Chondrocyte (in vitro differentiated cells): ENCODE measurements at regions not wholly inside any gene's neighbourhood (a gene's known extent, or its start where the extent isn't known, plus 50 kb on each side); places are given as distances from the start of the nearest gene placed in this dataset.

Experiments
- DNase-seq: peaks from one replicate; pipeline ENCODE4 v3.0.0; 2021; ENCODE audit warnings: mixed read lengths, low spot score
- H3K27ac Mint-ChIP-seq: one replicate; pipeline ENCODE4 v1.8.0; 2021; ENCODE audit warnings: mild to moderate bottlenecking, moderate library complexity, mixed read lengths; ENCODE audit not compliant: unreplicated experiment
- H3K27me3 Mint-ChIP-seq: 2 replicates; pipeline ENCODE4 v1.8.0; 2021; ENCODE audit warnings: low read depth, mixed read lengths
- H3K36me3 Mint-ChIP-seq: 2 replicates; pipeline ENCODE4 v1.8.0; 2021; ENCODE audit warnings: low read depth, mixed read lengths
- H3K4me1 Mint-ChIP-seq: 2 replicates; pipeline ENCODE4 v1.8.0; 2021; ENCODE audit warnings: low read depth, mild to moderate bottlenecking, mixed read lengths
- H3K4me3 Mint-ChIP-seq: one replicate; pipeline ENCODE4 v1.8.0; 2021; ENCODE audit warnings: mild to moderate bottlenecking, moderate library complexity, mixed read lengths; ENCODE audit not compliant: unreplicated experiment
- H3K9me3 Mint-ChIP-seq: 2 replicates; pipeline ENCODE4 v1.8.0; 2021; ENCODE audit warnings: low read depth, mixed read lengths
- TF ChIP-seq, protein P1 (sequence below): fragments of 200-600 bp; sonication (generic); IDR thresholded peaks from 2 replicates; pipeline ENCODE4 v1.5.0; 2021; ENCODE audit warnings: antibody characterized with exemption, mild to moderate bottlenecking, moderate library complexity

- H3K27me3 Mint-ChIP-seq, result no peaks in the 10 kb centered on the region
- no peaks in the 10 kb centered on the region for H3K36me3 Mint-ChIP-seq
- no peak overlapping the region for H3K27ac Mint-ChIP-seq
- DNase-seq, result no peak
- H3K4me1 Mint-ChIP-seq, result no peaks in the 10 kb centered on the region
- H3K4me3 Mint-ChIP-seq, result no peak overlapping the region
- peaks cover 9% of the 10 kb centered on the region for H3K9me3 Mint-ChIP-seq
- TF ChIP-seq, protein P1, sequence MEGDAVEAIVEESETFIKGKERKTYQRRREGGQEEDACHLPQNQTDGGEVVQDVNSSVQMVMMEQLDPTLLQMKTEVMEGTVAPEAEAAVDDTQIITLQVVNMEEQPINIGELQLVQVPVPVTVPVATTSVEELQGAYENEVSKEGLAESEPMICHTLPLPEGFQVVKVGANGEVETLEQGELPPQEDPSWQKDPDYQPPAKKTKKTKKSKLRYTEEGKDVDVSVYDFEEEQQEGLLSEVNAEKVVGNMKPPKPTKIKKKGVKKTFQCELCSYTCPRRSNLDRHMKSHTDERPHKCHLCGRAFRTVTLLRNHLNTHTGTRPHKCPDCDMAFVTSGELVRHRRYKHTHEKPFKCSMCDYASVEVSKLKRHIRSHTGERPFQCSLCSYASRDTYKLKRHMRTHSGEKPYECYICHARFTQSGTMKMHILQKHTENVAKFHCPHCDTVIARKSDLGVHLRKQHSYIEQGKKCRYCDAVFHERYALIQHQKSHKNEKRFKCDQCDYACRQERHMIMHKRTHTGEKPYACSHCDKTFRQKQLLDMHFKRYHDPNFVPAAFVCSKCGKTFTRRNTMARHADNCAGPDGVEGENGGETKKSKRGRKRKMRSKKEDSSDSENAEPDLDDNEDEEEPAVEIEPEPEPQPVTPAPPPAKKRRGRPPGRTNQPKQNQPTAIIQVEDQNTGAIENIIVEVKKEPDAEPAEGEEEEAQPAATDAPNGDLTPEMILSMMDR, result no peak
Measured at GRCh38 chr15:94889153-94889552, 657.8 kb downstream of the MCTP2 start.

DNA sequence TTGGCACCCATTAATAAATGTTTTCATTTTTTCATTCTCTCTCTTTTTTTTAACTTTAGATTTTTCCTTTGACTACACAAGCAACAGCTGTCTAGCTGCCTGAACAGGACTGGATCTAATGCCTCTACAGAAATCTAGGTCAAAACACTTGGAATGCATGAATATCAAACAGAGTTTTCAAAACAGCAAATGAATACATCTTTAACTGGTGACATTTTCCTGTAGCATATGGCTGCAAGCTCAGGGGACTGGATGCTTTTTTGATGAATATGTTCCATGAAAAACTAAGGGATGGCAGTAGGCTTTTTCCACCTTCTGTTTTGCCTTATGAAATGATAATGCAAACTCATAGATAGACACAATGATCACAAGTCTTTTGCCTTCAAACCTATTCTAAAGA lies 661.7 kb downstream of the MCTP2 start:
- no peak overlapping the region for H3K4me3 Mint-ChIP-seq
- H3K27ac Mint-ChIP-seq, result no peak overlapping the region
- no peak for DNase-seq
- H3K27me3 Mint-ChIP-seq, result no peaks in the 10 kb centered on the region
- peaks cover 15% of the 10 kb centered on the region for H3K9me3 Mint-ChIP-seq
- TF ChIP-seq, protein P1, result no peak
- H3K36me3 Mint-ChIP-seq, result no peaks in the 10 kb centered on the region
- H3K4me1 Mint-ChIP-seq, result no peaks in the 10 kb centered on the region

- no peak for DNase-seq
- Mint-ChIP-seq H3K9me3 (peaks cover 15% of the 10 kb centered on the region), H3K4me1 (no peaks in the 10 kb centered on the region), H3K36me3 (no peaks in the 10 kb centered on the region), H3K4me3 (no peak overlapping the region), H3K27ac (no peak overlapping the region), H3K27me3 (no peaks in the 10 kb centered on the region)
- TF ChIP-seq, protein P1, result no peak
Measured at GRCh38 chr15:94894056-94894455, 662.7 kb downstream of the MCTP2 start.

DNA sequence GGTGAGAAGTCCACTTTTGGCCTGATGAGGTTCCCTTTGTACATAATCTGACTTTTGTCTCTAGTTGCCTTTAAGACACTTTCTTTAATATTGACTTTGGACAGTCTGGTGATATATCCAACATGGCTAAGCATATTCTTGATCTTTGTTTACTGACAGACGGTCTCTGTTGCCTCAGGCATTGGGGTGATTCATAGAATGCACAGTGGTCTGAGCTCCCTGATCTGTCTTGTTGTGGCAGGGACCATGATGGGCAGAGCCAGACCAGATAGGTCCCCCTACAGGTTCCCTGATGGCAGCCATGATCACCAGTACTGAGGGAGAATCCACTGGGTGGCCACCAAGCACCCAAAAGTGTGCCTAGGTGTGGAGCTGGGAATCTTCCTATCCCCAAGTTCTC lies 678.1 kb downstream of the MCTP2 start:
- no peak for DNase-seq
- Mint-ChIP-seq H3K4me3 (no peak overlapping the region), H3K4me1 (peaks cover 3% of the 10 kb centered on the region), H3K9me3 (peaks cover 31% of the 10 kb centered on the region), H3K27me3 (no peaks in the 10 kb centered on the region), H3K36me3 (no peaks in the 10 kb centered on the region), H3K27ac (no peak overlapping the region)
- TF ChIP-seq, protein P1, result no peak

- H3K9me3 Mint-ChIP-seq, result peaks cover 31% of the 10 kb centered on the region
- DNase-seq, result no peak
- H3K36me3 Mint-ChIP-seq, result no peaks in the 10 kb centered on the region
- no peak overlapping the region for H3K4me3 Mint-ChIP-seq
- TF ChIP-seq, protein P1, result no peak
- no peaks in the 10 kb centered on the region for H3K27me3 Mint-ChIP-seq
- H3K27ac Mint-ChIP-seq, result no peak overlapping the region
- H3K4me1 Mint-ChIP-seq, result peaks cover 3% of the 10 kb centered on the region
Measured at GRCh38 chr15:94910166-94910565, 678.8 kb downstream of the MCTP2 start.
